Adipocyte (in vitro differentiated cells): ENCODE measurements at regions not wholly inside any gene's neighbourhood (a gene's known extent, or its start where the extent isn't known, plus 50 kb on each side); places are given as distances from the start of the nearest gene placed in this dataset.

ENCODE experiments used
- DNase-seq: peaks from one replicate; pipeline ENCODE4 v3.0.0-alpha.2; 2015; ENCODE audit warnings: low read depth
- H3K27me3 ChIP-seq: replicated peaks from 2 replicates; pipeline ENCODE4 v1.7.0; 2013; ENCODE audit warnings: mild to moderate bottlenecking, low read length, moderate library complexity; ENCODE audit not compliant: control insufficient read depth, insufficient read depth
- H3K36me3 ChIP-seq: 2 replicates; pipeline ENCODE4 v1.7.0; 2013; ENCODE audit warnings: low read length, mild to moderate bottlenecking, moderate library complexity; ENCODE audit not compliant: control insufficient read depth, insufficient read depth, severe bottlenecking
- H3K4me1 ChIP-seq: 2 replicates; pipeline ENCODE4 v1.7.0; 2013; ENCODE audit warnings: mild to moderate bottlenecking, low read length, moderate library complexity; ENCODE audit not compliant: control insufficient read depth, insufficient read depth
- H3K4me3 ChIP-seq: 2 replicates; pipeline ENCODE4 v1.7.0; 2013; ENCODE audit warnings: mild to moderate bottlenecking, low read length, moderate library complexity
- H3K9ac ChIP-seq: 2 replicates; pipeline ENCODE4 v1.7.0; 2013; ENCODE audit warnings: mild to moderate bottlenecking, low read length, moderate library complexity
- H3K9me3 ChIP-seq: 2 replicates; pipeline ENCODE4 v1.7.0; 2013; ENCODE audit warnings: mild to moderate bottlenecking, low read length, moderate library complexity; ENCODE audit not compliant: control insufficient read depth

- no peak for DNase-seq
- Histone ChIP-seq H3K9me3 (no peaks in the 10 kb centered on the region), H3K36me3 (no peaks in the 10 kb centered on the region), H3K27me3 (peaks cover 26% of the 10 kb centered on the region), H3K4me3 (no peak overlapping the region), H3K4me1 (no peaks in the 10 kb centered on the region), H3K9ac (no peak overlapping the region)
Measured at GRCh38 chr20:59512651-59513050, 91.7 kb upstream of the PHACTR3 start.

GRCh38 chr20:59514554-59514953 is 89.8 kb upstream of the PHACTR3 start:
- Histone ChIP-seq H3K36me3 (no peaks in the 10 kb centered on the region), H3K4me3 (no peak overlapping the region), H3K27me3 (peaks cover 42% of the 10 kb centered on the region), H3K9ac (no peak overlapping the region), H3K9me3 (no peaks in the 10 kb centered on the region), H3K4me1 (no peaks in the 10 kb centered on the region)
- no peak for DNase-seq

- Histone ChIP-seq H3K27me3 (peaks cover 42% of the 10 kb centered on the region), H3K4me3 (no peak overlapping the region), H3K36me3 (no peaks in the 10 kb centered on the region), H3K9ac (no peak overlapping the region), H3K4me1 (no peaks in the 10 kb centered on the region), H3K9me3 (no peaks in the 10 kb centered on the region)
- peak; percentile 90 for DNase-seq
Measured at GRCh38 chr20:59515013-59515905, 89.1 kb upstream of the PHACTR3 start.

- DNase-seq = no peak
- Histone ChIP-seq H3K27me3 (peaks cover 42% of the 10 kb centered on the region), H3K9me3 (no peaks in the 10 kb centered on the region), H3K4me3 (no peak overlapping the region), H3K4me1 (no peaks in the 10 kb centered on the region), H3K9ac (no peak overlapping the region), H3K36me3 (no peaks in the 10 kb centered on the region)
Measured at GRCh38 chr20:59515906-59516209, 88.5 kb upstream of the PHACTR3 start.

- Histone ChIP-seq H3K4me3 (no peak overlapping the region), H3K36me3 (no peaks in the 10 kb centered on the region), H3K9ac (no peak overlapping the region), H3K9me3 (no peaks in the 10 kb centered on the region), H3K27me3 (peaks cover 50% of the 10 kb centered on the region), H3K4me1 (no peaks in the 10 kb centered on the region)
- DNase-seq = peak; percentile 77
Measured at GRCh38 chr20:59518881-59519706, 85.2 kb upstream of the PHACTR3 start.

- Histone ChIP-seq H3K27me3 (peaks cover 52% of the 10 kb centered on the region), H3K36me3 (no peaks in the 10 kb centered on the region), H3K9ac (no peak overlapping the region), H3K4me3 (no peak overlapping the region), H3K9me3 (no peaks in the 10 kb centered on the region), H3K4me1 (no peaks in the 10 kb centered on the region)
- DNase-seq = no peak
Measured at GRCh38 chr20:59519707-59520014, 84.7 kb upstream of the PHACTR3 start.

- H3K4me3 ChIP-seq = no peak overlapping the region
- peaks cover 50% of the 10 kb centered on the region for H3K27me3 ChIP-seq
- H3K9me3 ChIP-seq = no peaks in the 10 kb centered on the region
- H3K4me1 ChIP-seq = no peaks in the 10 kb centered on the region
- H3K36me3 ChIP-seq = no peaks in the 10 kb centered on the region
- H3K9ac ChIP-seq = no peak overlapping the region
- no peak for DNase-seq
Measured at GRCh38 chr20:59520814-59521213, 83.5 kb upstream of the PHACTR3 start.

- Histone ChIP-seq H3K36me3 (no peaks in the 10 kb centered on the region), H3K27me3 (peaks cover 65% of the 10 kb centered on the region), H3K9ac (no peak overlapping the region), H3K4me1 (no peaks in the 10 kb centered on the region), H3K9me3 (no peaks in the 10 kb centered on the region), H3K4me3 (no peak overlapping the region)
- DNase-seq = peak; percentile 78
Measured at GRCh38 chr20:59525500-59526241, 78.7 kb upstream of the PHACTR3 start.

GRCh38 chr20:59526242-59527225 is 77.8 kb upstream of the PHACTR3 start:
- Histone ChIP-seq H3K9me3 (no peaks in the 10 kb centered on the region), H3K4me1 (no peaks in the 10 kb centered on the region), H3K36me3 (no peaks in the 10 kb centered on the region), H3K4me3 (no peak overlapping the region), H3K27me3 (peaks cover 69% of the 10 kb centered on the region), H3K9ac (no peak overlapping the region)
- peak; percentile 3 for DNase-seq

- Histone ChIP-seq H3K36me3 (no peaks in the 10 kb centered on the region), H3K4me3 (no peak overlapping the region), H3K27me3 (peaks cover 41% of the 10 kb centered on the region), H3K9ac (no peak overlapping the region), H3K4me1 (no peaks in the 10 kb centered on the region), H3K9me3 (no peaks in the 10 kb centered on the region)
- DNase-seq = no peak
Measured at GRCh38 chr20:59530782-59531181, 73.6 kb upstream of the PHACTR3 start.
